Ovary (tissue), 3 donors: ENCODE measurements at regions not wholly inside any gene's neighbourhood (a gene's known extent, or its start where the extent isn't known, plus 50 kb on each side); places are given as distances from the start of the nearest gene placed in this dataset.

Source experiments
- EP300 ChIP-seq: sonication (generic); formaldehyde crosslinking; IDR thresholded peaks from one replicate; pipeline ENCODE4 v1.6.1; 2017; ENCODE audit warnings: antibody characterized with exemption
- POLR2A ChIP-seq: fragments of 450-650 bp; IDR thresholded peaks from one replicate; pipeline ENCODE4 v1.6.1; 2017; ENCODE audit warnings: antibody characterized with exemption, mild to moderate bottlenecking, moderate library complexity
- TF ChIP-seq, protein P1 (sequence below), 3 donors: fragments of 450-650 bp in 2 of 3; fragments of 200-600 bp in 1 of 3; IDR thresholded peaks; one replicate each; pipeline versions ENCODE4 v1.5.1 to v1.8.0; 2016 to 2022; ENCODE audit warnings: antibody characterized with exemption in 3 of 3, mild to moderate bottlenecking in 1 of 3
- donor health status: DM: no; HTN: no; CAD: no.

GRCh38 chr9:118449554-118449953 lies 745.4 kb downstream of the TLR4 start:
- TF ChIP-seq POLR2A (no peak), EP300 (no peak)
- TF ChIP-seq, protein P1, sequence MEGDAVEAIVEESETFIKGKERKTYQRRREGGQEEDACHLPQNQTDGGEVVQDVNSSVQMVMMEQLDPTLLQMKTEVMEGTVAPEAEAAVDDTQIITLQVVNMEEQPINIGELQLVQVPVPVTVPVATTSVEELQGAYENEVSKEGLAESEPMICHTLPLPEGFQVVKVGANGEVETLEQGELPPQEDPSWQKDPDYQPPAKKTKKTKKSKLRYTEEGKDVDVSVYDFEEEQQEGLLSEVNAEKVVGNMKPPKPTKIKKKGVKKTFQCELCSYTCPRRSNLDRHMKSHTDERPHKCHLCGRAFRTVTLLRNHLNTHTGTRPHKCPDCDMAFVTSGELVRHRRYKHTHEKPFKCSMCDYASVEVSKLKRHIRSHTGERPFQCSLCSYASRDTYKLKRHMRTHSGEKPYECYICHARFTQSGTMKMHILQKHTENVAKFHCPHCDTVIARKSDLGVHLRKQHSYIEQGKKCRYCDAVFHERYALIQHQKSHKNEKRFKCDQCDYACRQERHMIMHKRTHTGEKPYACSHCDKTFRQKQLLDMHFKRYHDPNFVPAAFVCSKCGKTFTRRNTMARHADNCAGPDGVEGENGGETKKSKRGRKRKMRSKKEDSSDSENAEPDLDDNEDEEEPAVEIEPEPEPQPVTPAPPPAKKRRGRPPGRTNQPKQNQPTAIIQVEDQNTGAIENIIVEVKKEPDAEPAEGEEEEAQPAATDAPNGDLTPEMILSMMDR (IDR thresholded peaks at IDR 0.05), result no peak
